Lower lobe of right lung (tissue), 2 donors: ENCODE measurements at regions not wholly inside any gene's neighbourhood (a gene's known extent, or its start where the extent isn't known, plus 50 kb on each side); places are given as distances from the start of the nearest gene placed in this dataset.

Experiments
- ATAC-seq, 2 donors: fragments of 200-7000 bp; cut with Tn5 transposase; one replicate each; pipeline ENCODE4 v1.9.1; 2020 to 2022; ENCODE audit warnings: mild to moderate bottlenecking in 2 of 2, moderate library complexity in 2 of 2
- DNase-seq: peaks from one replicate; pipeline ENCODE4 v3.0.0-alpha.2; 2020
- H3K27ac ChIP-seq: fragments of 200-600 bp; one replicate; pipeline ENCODE4 v1.8.0; 2022
- H3K27me3 ChIP-seq: fragments of 200-600 bp; one replicate; pipeline ENCODE4 v1.8.0; 2022; ENCODE audit warnings: low read depth
- H3K36me3 ChIP-seq: fragments of 200-600 bp; one replicate; pipeline ENCODE4 v1.8.0; 2022; ENCODE audit warnings: mild to moderate bottlenecking
- H3K4me1 ChIP-seq: fragments of 200-600 bp; one replicate; pipeline ENCODE4 v1.8.0; 2022
- H3K4me3 ChIP-seq: fragments of 200-600 bp; one replicate; pipeline ENCODE4 v1.8.0; 2022; ENCODE audit warnings: mild to moderate bottlenecking
- H3K9me3 ChIP-seq: fragments of 200-600 bp; one replicate; pipeline ENCODE4 v1.8.0; 2022
- CTCF ChIP-seq: fragments of 200-600 bp; IDR thresholded peaks from one replicate; pipeline ENCODE4 v1.8.0; 2022; ENCODE audit warnings: antibody characterized with exemption, mild to moderate bottlenecking
- intact Hi-C: fragments of 100-400 bp; cut with DNase I; formaldehyde crosslinking; loops from one replicate; pipeline ENCODE4 v1.11.0; 2022
- donor health status: DM: no; HTN: yes; CAD: no; lungs with severe emphysema.

- TF ChIP-seq CTCF, result no peak
- no peaks in the 10 kb centered on the region for H3K9me3 ChIP-seq
- H3K4me3 ChIP-seq, result no peak overlapping the region
- no peak for ATAC-seq
- intact Hi-C loops, result no loop called here
- H3K4me1 ChIP-seq, result peaks cover 7% of the 10 kb centered on the region
- peaks cover 18% of the 10 kb centered on the region for H3K27me3 ChIP-seq
- no peak overlapping the region for H3K27ac ChIP-seq
- peak; percentile 45 for DNase-seq
- H3K36me3 ChIP-seq, result no peaks in the 10 kb centered on the region
Observed at GRCh38 chr14:104349950-104350349, 211.6 kb downstream of the KIF26A start.

GRCh38 chr14:104350463-104351185 lies 212.2 kb downstream of the KIF26A start:
- peaks cover 14% of the 10 kb centered on the region for H3K27me3 ChIP-seq
- intact Hi-C loops, result no loop called here
- peaks cover 7% of the 10 kb centered on the region for H3K4me1 ChIP-seq
- H3K4me3 ChIP-seq, result no peak overlapping the region
- no peaks in the 10 kb centered on the region for H3K9me3 ChIP-seq
- TF ChIP-seq CTCF, result no peak
- H3K36me3 ChIP-seq, result no peaks in the 10 kb centered on the region
- no peak overlapping the region for H3K27ac ChIP-seq
- DNase-seq (peak; percentile 41), ATAC-seq (peak in 1 of 2 donors; percentile 17)

GRCh38 chr14:104351849-104352492 lies 213.6 kb downstream of the KIF26A start:
- Histone ChIP-seq H3K9me3 (no peaks in the 10 kb centered on the region), H3K4me3 (no peak overlapping the region), H3K36me3 (no peaks in the 10 kb centered on the region), H3K4me1 (peaks cover 7% of the 10 kb centered on the region), H3K27ac (no peak overlapping the region), H3K27me3 (peaks cover 12% of the 10 kb centered on the region)
- intact Hi-C loops, result no loop called here
- no peak for ATAC-seq
- no peak for TF ChIP-seq CTCF
- DNase-seq, result no peak

GRCh38 chr14:104352493-104353220 lies 214.3 kb downstream of the KIF26A start:
- H3K27ac ChIP-seq, result no peak overlapping the region
- ATAC-seq (no peak), DNase-seq (no peak)
- intact Hi-C loops, result no loop called here
- H3K4me1 ChIP-seq, result peaks cover 7% of the 10 kb centered on the region
- no peak overlapping the region for H3K4me3 ChIP-seq
- peaks cover 12% of the 10 kb centered on the region for H3K27me3 ChIP-seq
- H3K36me3 ChIP-seq, result no peaks in the 10 kb centered on the region
- TF ChIP-seq CTCF, result no peak
- no peaks in the 10 kb centered on the region for H3K9me3 ChIP-seq

GRCh38 chr14:104353221-104353920 lies 215.0 kb downstream of the KIF26A start:
- H3K27me3 ChIP-seq, result peaks cover 12% of the 10 kb centered on the region
- H3K4me3 ChIP-seq, result no peak overlapping the region
- H3K9me3 ChIP-seq, result no peaks in the 10 kb centered on the region
- no peak overlapping the region for H3K27ac ChIP-seq
- DNase-seq, result peak; percentile 37
- ATAC-seq, result no peak
- TF ChIP-seq CTCF, result no peak
- peaks cover 7% of the 10 kb centered on the region for H3K4me1 ChIP-seq
- no peaks in the 10 kb centered on the region for H3K36me3 ChIP-seq
- intact Hi-C loops, result no loop called here
